ENCODE measurements at regions not wholly inside any gene's neighbourhood (a gene's known extent, or its start where the extent isn't known, plus 50 kb on each side); places are given as distances from the start of the nearest gene placed in this dataset.

DNA sequence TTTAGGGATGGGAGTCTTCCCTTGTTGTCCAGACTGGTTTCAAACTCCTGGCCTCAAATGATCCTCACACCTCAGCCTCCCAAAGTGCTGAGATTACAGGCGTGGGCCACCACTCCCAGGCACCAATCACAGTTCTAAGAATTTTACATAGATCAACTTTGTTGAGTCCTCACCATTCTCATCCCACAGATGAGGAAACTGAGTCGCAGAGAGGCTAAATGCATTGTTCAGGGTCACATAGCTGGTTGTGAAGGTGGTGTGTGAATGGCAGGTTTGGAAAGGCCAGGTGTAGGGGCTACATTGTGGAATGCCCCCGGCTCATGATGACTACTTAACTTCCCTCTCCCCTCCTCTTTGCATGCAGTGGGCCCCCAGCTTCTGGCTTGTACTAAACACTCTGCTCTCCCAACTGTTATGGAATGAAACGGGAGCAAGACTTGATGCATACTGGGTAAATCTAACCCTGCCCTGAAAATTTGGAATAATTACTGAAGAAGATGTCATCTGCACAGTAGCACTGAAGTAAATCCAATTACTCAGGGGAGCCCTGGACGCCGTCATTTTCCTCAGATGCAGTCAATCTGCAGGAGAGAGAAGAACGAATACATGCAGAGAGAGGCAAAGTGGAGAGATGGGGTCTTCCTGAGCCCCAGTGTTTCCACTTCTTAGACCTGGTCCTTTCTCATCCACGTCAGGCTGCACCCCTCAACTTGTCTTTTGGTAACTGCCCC is 102.3 kb upstream of the ZNF217 start:
- TF ChIP-seq, protein P1, sequence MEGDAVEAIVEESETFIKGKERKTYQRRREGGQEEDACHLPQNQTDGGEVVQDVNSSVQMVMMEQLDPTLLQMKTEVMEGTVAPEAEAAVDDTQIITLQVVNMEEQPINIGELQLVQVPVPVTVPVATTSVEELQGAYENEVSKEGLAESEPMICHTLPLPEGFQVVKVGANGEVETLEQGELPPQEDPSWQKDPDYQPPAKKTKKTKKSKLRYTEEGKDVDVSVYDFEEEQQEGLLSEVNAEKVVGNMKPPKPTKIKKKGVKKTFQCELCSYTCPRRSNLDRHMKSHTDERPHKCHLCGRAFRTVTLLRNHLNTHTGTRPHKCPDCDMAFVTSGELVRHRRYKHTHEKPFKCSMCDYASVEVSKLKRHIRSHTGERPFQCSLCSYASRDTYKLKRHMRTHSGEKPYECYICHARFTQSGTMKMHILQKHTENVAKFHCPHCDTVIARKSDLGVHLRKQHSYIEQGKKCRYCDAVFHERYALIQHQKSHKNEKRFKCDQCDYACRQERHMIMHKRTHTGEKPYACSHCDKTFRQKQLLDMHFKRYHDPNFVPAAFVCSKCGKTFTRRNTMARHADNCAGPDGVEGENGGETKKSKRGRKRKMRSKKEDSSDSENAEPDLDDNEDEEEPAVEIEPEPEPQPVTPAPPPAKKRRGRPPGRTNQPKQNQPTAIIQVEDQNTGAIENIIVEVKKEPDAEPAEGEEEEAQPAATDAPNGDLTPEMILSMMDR (IDR thresholded peaks at IDR 0.05) = no peak
- DNase-seq (ENCODE audit: low spot score) = no peak
- Mint-ChIP-seq H3K27ac (ENCODE audit: unreplicated experiment) (no peak overlapping the region), H3K9me3 (ENCODE audit: low read depth) (no peaks in the 10 kb centered on the region), H3K4me3 (ENCODE audit: unreplicated experiment) (no peak overlapping the region), H3K36me3 (ENCODE audit: low read depth) (no peaks in the 10 kb centered on the region), H3K4me1 (ENCODE audit: low read depth) (peaks cover 4% of the 10 kb centered on the region), H3K27me3 (ENCODE audit: low read depth) (no peaks in the 10 kb centered on the region)

DNA sequence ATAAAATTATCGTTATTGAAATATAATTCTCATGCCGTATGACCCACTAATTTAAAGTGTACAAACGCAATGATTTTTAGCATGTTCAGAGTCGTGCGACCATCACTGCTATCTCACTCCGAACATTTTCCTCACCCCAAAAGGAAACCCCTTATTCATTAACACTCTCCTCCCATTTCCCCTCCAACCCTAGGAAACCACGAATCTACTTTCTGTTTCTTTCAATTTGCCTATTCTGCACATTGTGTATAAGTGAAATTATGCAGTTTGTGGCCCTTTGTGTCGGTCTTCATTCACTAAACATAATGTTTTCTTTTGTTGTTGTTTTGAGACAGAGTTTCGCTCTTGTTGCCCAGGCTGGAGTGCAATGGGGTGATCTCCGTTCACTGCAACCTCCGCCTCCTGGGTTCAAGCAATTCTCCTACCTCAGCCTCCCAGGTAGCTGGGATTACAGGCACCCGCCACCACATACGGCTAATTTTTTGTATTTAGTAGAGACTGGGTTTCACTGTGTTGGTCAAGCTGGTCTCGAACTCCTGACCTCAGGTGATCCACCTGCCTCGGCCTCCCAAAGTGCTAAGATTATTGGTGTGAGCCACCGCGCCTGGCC is 99.7 kb upstream of the ZNF217 start:
- Mint-ChIP-seq H3K27me3 (ENCODE audit: low read depth) (no peaks in the 10 kb centered on the region), H3K9me3 (ENCODE audit: low read depth) (no peaks in the 10 kb centered on the region), H3K4me1 (ENCODE audit: low read depth) (peaks cover 4% of the 10 kb centered on the region), H3K4me3 (ENCODE audit: unreplicated experiment) (no peak overlapping the region), H3K27ac (ENCODE audit: unreplicated experiment) (no peak overlapping the region), H3K36me3 (ENCODE audit: low read depth) (no peaks in the 10 kb centered on the region)
- TF ChIP-seq, protein P1 (IDR thresholded peaks at IDR 0.05) = no peak
- no peak for DNase-seq (ENCODE audit: low spot score)

DNA sequence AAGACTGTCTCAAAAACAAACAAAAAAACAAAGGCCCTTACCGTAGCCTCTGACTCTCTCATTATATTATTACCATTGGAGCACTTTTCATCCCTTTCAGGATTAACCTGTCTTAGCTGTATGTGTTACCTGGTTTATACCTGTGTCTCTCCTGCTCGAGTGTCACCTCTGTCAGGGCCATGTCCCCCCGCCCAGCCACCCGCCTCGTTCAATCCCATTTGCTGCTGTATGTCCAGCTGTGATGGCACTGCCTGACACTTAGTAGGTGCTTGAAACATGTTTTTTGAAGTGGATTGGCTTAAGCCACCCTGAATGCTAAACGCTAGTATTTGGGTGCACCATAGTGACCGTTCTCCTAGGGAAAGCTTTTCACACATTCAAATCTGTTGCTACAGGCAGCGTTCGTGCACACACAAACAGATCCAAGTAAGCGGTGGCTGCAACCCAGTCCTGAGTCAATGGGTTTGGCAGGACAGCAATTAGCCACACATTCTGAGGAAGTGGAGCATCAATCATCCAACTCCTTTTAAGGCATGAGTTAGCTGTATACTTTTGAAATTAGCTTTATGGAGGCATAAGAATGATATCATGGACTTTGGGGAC is 98.9 kb upstream of the ZNF217 start:
- no peak overlapping the region for H3K27ac Mint-ChIP-seq (ENCODE audit: unreplicated experiment)
- no peaks in the 10 kb centered on the region for H3K9me3 Mint-ChIP-seq (ENCODE audit: low read depth)
- TF ChIP-seq, protein P1 (IDR thresholded peaks at IDR 0.05) = no peak
- no peaks in the 10 kb centered on the region for H3K36me3 Mint-ChIP-seq (ENCODE audit: low read depth)
- H3K27me3 Mint-ChIP-seq (ENCODE audit: low read depth) = no peaks in the 10 kb centered on the region
- no peak for DNase-seq (ENCODE audit: low spot score)
- no peak overlapping the region for H3K4me3 Mint-ChIP-seq (ENCODE audit: unreplicated experiment)
- H3K4me1 Mint-ChIP-seq (ENCODE audit: low read depth) = peaks cover 4% of the 10 kb centered on the region

DNA sequence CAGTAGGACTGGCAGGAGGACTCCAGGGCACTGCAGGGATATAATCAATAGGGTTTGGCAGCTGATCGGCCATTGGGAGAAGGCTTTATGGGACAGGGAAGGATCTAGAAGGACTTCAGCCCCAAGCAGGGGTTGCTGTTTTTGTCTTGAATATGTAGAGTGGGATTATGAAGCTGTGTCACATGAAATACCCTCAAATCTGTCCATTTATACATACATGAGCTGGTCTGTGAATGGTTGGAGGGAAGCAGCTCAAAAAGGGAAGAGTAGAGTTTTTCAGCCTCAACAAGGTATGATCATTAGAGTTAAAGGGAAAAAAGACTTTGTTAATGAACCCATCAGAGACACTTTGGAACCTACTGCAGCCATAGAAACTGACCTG is 98.2 kb upstream of the ZNF217 start:
- Mint-ChIP-seq H3K4me3 (ENCODE audit: unreplicated experiment) (no peak overlapping the region), H3K36me3 (ENCODE audit: low read depth) (no peaks in the 10 kb centered on the region), H3K9me3 (ENCODE audit: low read depth) (no peaks in the 10 kb centered on the region), H3K27me3 (ENCODE audit: low read depth) (no peaks in the 10 kb centered on the region), H3K27ac (ENCODE audit: unreplicated experiment) (no peak overlapping the region), H3K4me1 (ENCODE audit: low read depth) (peaks cover 4% of the 10 kb centered on the region)
- TF ChIP-seq, protein P1 (IDR thresholded peaks at IDR 0.05) = no peak
- no peak for DNase-seq (ENCODE audit: low spot score)

DNA sequence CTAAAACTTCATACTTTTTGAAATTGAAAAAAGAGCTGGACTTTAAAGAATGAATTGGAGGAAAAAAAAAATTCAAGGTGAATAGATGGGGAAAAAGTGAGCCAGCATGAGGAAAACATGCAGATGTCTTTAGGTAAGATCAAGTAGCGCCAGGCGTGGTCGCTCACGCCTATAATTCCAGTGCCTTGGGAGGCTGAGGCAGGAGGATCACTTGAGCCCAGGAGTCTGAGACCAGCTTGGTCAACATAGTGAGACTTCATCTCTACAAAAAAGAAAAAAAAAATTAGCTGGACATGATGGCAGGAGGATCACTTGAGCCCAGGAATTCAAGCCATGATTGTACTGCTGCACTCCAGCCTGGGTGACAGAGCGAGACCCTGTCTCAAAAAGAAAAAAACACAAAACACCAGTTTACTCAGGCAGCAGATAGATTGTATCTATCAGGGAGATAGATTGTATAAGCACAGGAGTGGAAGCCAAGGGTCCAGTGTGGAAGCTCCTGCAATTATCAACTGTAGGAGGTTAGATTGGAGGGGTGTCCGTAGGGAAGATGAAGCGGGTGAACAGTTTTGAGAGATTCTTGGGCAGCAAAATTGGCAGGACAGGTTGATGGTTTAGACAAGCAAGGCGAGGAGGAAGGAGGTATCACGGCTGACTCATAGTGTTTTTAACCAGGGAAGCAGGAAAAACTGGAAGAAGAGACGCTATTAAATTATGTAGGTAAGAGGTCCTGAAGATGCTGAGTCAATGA is 97.6 kb upstream of the ZNF217 start:
- TF ChIP-seq, protein P1 (IDR thresholded peaks at IDR 0.05) = no peak
- peaks cover 4% of the 10 kb centered on the region for H3K4me1 Mint-ChIP-seq (ENCODE audit: low read depth)
- no peak for DNase-seq (ENCODE audit: low spot score)
- no peaks in the 10 kb centered on the region for H3K9me3 Mint-ChIP-seq (ENCODE audit: low read depth)
- H3K4me3 Mint-ChIP-seq (ENCODE audit: unreplicated experiment) = no peak overlapping the region
- no peaks in the 10 kb centered on the region for H3K27me3 Mint-ChIP-seq (ENCODE audit: low read depth)
- H3K27ac Mint-ChIP-seq (ENCODE audit: unreplicated experiment) = no peak overlapping the region
- H3K36me3 Mint-ChIP-seq (ENCODE audit: low read depth) = no peaks in the 10 kb centered on the region
